ENCODE measurements at regions not wholly inside any gene's neighbourhood (a gene's known extent, or its start where the extent isn't known, plus 50 kb on each side); places are given as distances from the start of the nearest gene placed in this dataset.
"Not testable (repeated sequence)": the region's sequence is repeated elsewhere in the genome, so short reads cannot be mapped to it uniquely, and the experiment has no call there.

GRCh38 chrX:121298499-121298898, 251.1 kb downstream of the GLUD2 start:
- no peak for DNase-seq (ENCODE audit: low spot score)

GRCh38 chrX:121301356-121301755, 253.9 kb downstream of the GLUD2 start:
- DNase-seq (ENCODE audit: low spot score) = no peak

GRCh38 chrX:121301822-121302221, 254.4 kb downstream of the GLUD2 start:
- DNase-seq (ENCODE audit: low spot score) = no peak

- no peak for DNase-seq (ENCODE audit: low spot score)
These were observed 260.0 kb downstream of the GLUD2 start for GRCh38 chrX:121307449-121307848.

GRCh38 chrX:121308276-121308805, 260.9 kb downstream of the GLUD2 start:
- DNase-seq (ENCODE audit: low spot score) = no peak

GRCh38 chrX:121310820-121311219, 263.4 kb downstream of the GLUD2 start:
- DNase-seq (ENCODE audit: low spot score) = no peak

- no peak for DNase-seq (ENCODE audit: low spot score)
These were observed 273.0 kb downstream of the GLUD2 start for GRCh38 chrX:121320441-121320840.

- no peak for DNase-seq (ENCODE audit: low spot score)
These were observed 274.7 kb downstream of the GLUD2 start for GRCh38 chrX:121322159-121322558.

GRCh38 chrX:121323337-121323736, 275.9 kb downstream of the GLUD2 start:
- DNase-seq (ENCODE audit: low spot score) = no peak

GRCh38 chrX:121333942-121334341, 286.5 kb downstream of the GLUD2 start:
- no peak for DNase-seq (ENCODE audit: low spot score)

- no peak for DNase-seq (ENCODE audit: low spot score)
These were observed 289.5 kb downstream of the GLUD2 start for GRCh38 chrX:121336831-121337421.

- DNase-seq (ENCODE audit: low spot score) = no peak
These were observed 290.4 kb downstream of the GLUD2 start for GRCh38 chrX:121337816-121338215.

GRCh38 chrX:121349263-121349662, 301.9 kb downstream of the GLUD2 start:
- DNase-seq (ENCODE audit: low spot score) = no peak

GRCh38 chrX:121356139-121356849, 308.9 kb downstream of the GLUD2 start:
- DNase-seq (ENCODE audit: low spot score) = no peak

GRCh38 chrX:121356850-121357171, 309.4 kb downstream of the GLUD2 start:
- no peak for DNase-seq (ENCODE audit: low spot score)

GRCh38 chrX:121360280-121360679, 312.9 kb downstream of the GLUD2 start:
- no peak for DNase-seq (ENCODE audit: low spot score)

GRCh38 chrX:121365572-121366161, 318.3 kb downstream of the GLUD2 start:
- DNase-seq (ENCODE audit: low spot score) = no peak

- DNase-seq (ENCODE audit: low spot score) = no peak
These were observed 327.1 kb downstream of the GLUD2 start for GRCh38 chrX:121374471-121374870.

- DNase-seq (ENCODE audit: low spot score) = not testable (repeated sequence)
These were observed 334.5 kb downstream of the GLUD2 start for GRCh38 chrX:121381915-121382314.

- DNase-seq (ENCODE audit: low spot score) = no peak
These were observed 342.7 kb downstream of the GLUD2 start for GRCh38 chrX:121389976-121390714.

GRCh38 chrX:121405826-121406225, 358.4 kb downstream of the GLUD2 start:
- DNase-seq (ENCODE audit: low spot score) = no peak

GRCh38 chrX:121407627-121408026, 360.2 kb downstream of the GLUD2 start:
- no peak for DNase-seq (ENCODE audit: low spot score)

GRCh38 chrX:121431514-121431913, 384.1 kb downstream of the GLUD2 start:
- not testable (repeated sequence) for DNase-seq (ENCODE audit: low spot score)

Data from hepatic stellate cell (primary cell).